GM12872 (cell line): ENCODE measurements at regions not wholly inside any gene's neighbourhood (a gene's known extent, or its start where the extent isn't known, plus 50 kb on each side); places are given as distances from the start of the nearest gene placed in this dataset.

ENCODE experiments used
- CTCF ChIP-seq: IDR thresholded peaks from 3 replicates; pipeline ENCODE4 v1.5.1; 2011; ENCODE audit warnings: low read depth, mild to moderate bottlenecking, low read length, moderate library complexity; ENCODE audit not compliant: insufficient read depth

GRCh38 chr14:98982986-98983385 lies 289.0 kb downstream of the BCL11B start:
- no peak for TF ChIP-seq CTCF

- TF ChIP-seq CTCF = no peak
These were observed 287.8 kb downstream of the BCL11B start for GRCh38 chr14:98984027-98984718.

GRCh38 chr14:98984719-98985041 lies 287.3 kb downstream of the BCL11B start:
- no peak for TF ChIP-seq CTCF

- TF ChIP-seq CTCF = no peak
These were observed 278.2 kb downstream of the BCL11B start for GRCh38 chr14:98993818-98994217.

- TF ChIP-seq CTCF = no peak
These were observed 277.4 kb downstream of the BCL11B start for GRCh38 chr14:98994561-98994960.

- no peak for TF ChIP-seq CTCF
These were observed 274.3 kb downstream of the BCL11B start for GRCh38 chr14:98997526-98998205.

GRCh38 chr14:98999345-98999744 lies 272.7 kb downstream of the BCL11B start:
- no peak for TF ChIP-seq CTCF
